ENCODE measurements at regions not wholly inside any gene's neighbourhood (a gene's known extent, or its start where the extent isn't known, plus 50 kb on each side); places are given as distances from the start of the nearest gene placed in this dataset.
"Not testable (repeated sequence)": the region's sequence is repeated elsewhere in the genome, so short reads cannot be mapped to it uniquely, and the experiment has no call there.

GRCh38 chr21:9811223-9812004 is 710.0 kb upstream of the TPTE start:
- H3K27ac Mint-ChIP-seq; ATAC-seq (ENCODE audit: poor library complexity); H3K9me3 Mint-ChIP-seq; H3K27me3 Mint-ChIP-seq; H3K4me1 Mint-ChIP-seq (ENCODE audit: low read depth); H3K4me3 ChIP-seq (ENCODE audit: low read length); DNase-seq; CTCF ChIA-PET; H3K36me3 ChIP-seq (ENCODE audit: insufficient read depth, low read length); intact Hi-C loops (cut with DNase I, micrococcal nuclease); H3K9me3 ChIP-seq (ENCODE audit: control insufficient read depth in 1 of 2, insufficient read depth in 1 of 2, low read length in 2 of 2); H3K27ac ChIP-seq (ENCODE audit: low read depth in 1 of 2, low read length in 2 of 2); H3K36me3 Mint-ChIP-seq (ENCODE audit: low read depth); POLR2A ChIA-PET; H3K4me1 ChIP-seq (ENCODE audit: insufficient read depth, low read length); H3K4me3 Mint-ChIP-seq; H3K27me3 ChIP-seq (ENCODE audit: control insufficient read depth in 1 of 2, insufficient read depth in 2 of 2, low read length in 2 of 2): not testable (repeated sequence)

GRCh38 chr21:9812507-9812906 is 708.9 kb upstream of the TPTE start:
- H3K4me1 ChIP-seq (ENCODE audit: insufficient read depth, low read length); H3K4me3 ChIP-seq (ENCODE audit: low read length); H3K36me3 ChIP-seq (ENCODE audit: insufficient read depth, low read length); H3K27ac Mint-ChIP-seq; H3K36me3 Mint-ChIP-seq (ENCODE audit: low read depth); intact Hi-C loops (cut with DNase I, micrococcal nuclease); H3K9me3 Mint-ChIP-seq; H3K4me3 Mint-ChIP-seq; H3K4me1 Mint-ChIP-seq (ENCODE audit: low read depth); H3K27ac ChIP-seq (ENCODE audit: low read depth in 1 of 2, low read length in 2 of 2); H3K27me3 Mint-ChIP-seq; H3K9me3 ChIP-seq (ENCODE audit: control insufficient read depth in 1 of 2, insufficient read depth in 1 of 2, low read length in 2 of 2); DNase-seq; H3K27me3 ChIP-seq (ENCODE audit: control insufficient read depth in 1 of 2, insufficient read depth in 2 of 2, low read length in 2 of 2); CTCF ChIA-PET; POLR2A ChIA-PET; ATAC-seq (ENCODE audit: poor library complexity): not testable (repeated sequence)

GRCh38 chr21:9813894-9814814 is 707.2 kb upstream of the TPTE start:
- H3K4me3 ChIP-seq (ENCODE audit: low read length); H3K27ac Mint-ChIP-seq; H3K4me3 Mint-ChIP-seq; DNase-seq; H3K4me1 Mint-ChIP-seq (ENCODE audit: low read depth); H3K36me3 Mint-ChIP-seq (ENCODE audit: low read depth); H3K27me3 Mint-ChIP-seq; H3K27me3 ChIP-seq (ENCODE audit: control insufficient read depth in 1 of 2, insufficient read depth in 2 of 2, low read length in 2 of 2); H3K4me1 ChIP-seq (ENCODE audit: insufficient read depth, low read length); POLR2A ChIA-PET; CTCF ChIA-PET; intact Hi-C loops (cut with DNase I, micrococcal nuclease); H3K9me3 ChIP-seq (ENCODE audit: control insufficient read depth in 1 of 2, insufficient read depth in 1 of 2, low read length in 2 of 2); H3K27ac ChIP-seq (ENCODE audit: low read depth in 1 of 2, low read length in 2 of 2); ATAC-seq (ENCODE audit: poor library complexity); H3K36me3 ChIP-seq (ENCODE audit: insufficient read depth, low read length); H3K9me3 Mint-ChIP-seq: not testable (repeated sequence)

- H3K36me3 Mint-ChIP-seq (ENCODE audit: low read depth); H3K27ac Mint-ChIP-seq; H3K27ac ChIP-seq (ENCODE audit: low read depth in 1 of 2, low read length in 2 of 2); H3K27me3 Mint-ChIP-seq; H3K4me3 Mint-ChIP-seq; DNase-seq; H3K27me3 ChIP-seq (ENCODE audit: control insufficient read depth in 1 of 2, insufficient read depth in 2 of 2, low read length in 2 of 2); POLR2A ChIA-PET; intact Hi-C loops (cut with DNase I, micrococcal nuclease); CTCF ChIA-PET; H3K4me3 ChIP-seq (ENCODE audit: low read length); H3K4me1 Mint-ChIP-seq (ENCODE audit: low read depth); H3K9me3 ChIP-seq (ENCODE audit: control insufficient read depth in 1 of 2, insufficient read depth in 1 of 2, low read length in 2 of 2); ATAC-seq (ENCODE audit: poor library complexity); H3K9me3 Mint-ChIP-seq; H3K4me1 ChIP-seq (ENCODE audit: insufficient read depth, low read length); H3K36me3 ChIP-seq (ENCODE audit: insufficient read depth, low read length): not testable (repeated sequence)
Observed at GRCh38 chr21:9815181-9815789, 706.1 kb upstream of the TPTE start.

- H3K4me3 Mint-ChIP-seq; H3K9me3 ChIP-seq (ENCODE audit: control insufficient read depth in 1 of 2, insufficient read depth in 1 of 2, low read length in 2 of 2); H3K27ac Mint-ChIP-seq; H3K27ac ChIP-seq (ENCODE audit: low read depth in 1 of 2, low read length in 2 of 2); CTCF ChIA-PET; POLR2A ChIA-PET; H3K27me3 ChIP-seq (ENCODE audit: control insufficient read depth in 1 of 2, insufficient read depth in 2 of 2, low read length in 2 of 2); intact Hi-C loops (cut with DNase I, micrococcal nuclease); H3K36me3 Mint-ChIP-seq (ENCODE audit: low read depth); H3K36me3 ChIP-seq (ENCODE audit: insufficient read depth, low read length); H3K4me3 ChIP-seq (ENCODE audit: low read length); H3K4me1 Mint-ChIP-seq (ENCODE audit: low read depth); H3K4me1 ChIP-seq (ENCODE audit: insufficient read depth, low read length); H3K27me3 Mint-ChIP-seq; H3K9me3 Mint-ChIP-seq; DNase-seq; ATAC-seq (ENCODE audit: poor library complexity): not testable (repeated sequence)
Observed at GRCh38 chr21:9816734-9817334, 704.5 kb upstream of the TPTE start.

GRCh38 chr21:9817841-9818441 is 703.4 kb upstream of the TPTE start:
- CTCF ChIA-PET; H3K9me3 Mint-ChIP-seq; POLR2A ChIA-PET; H3K27me3 Mint-ChIP-seq; H3K36me3 Mint-ChIP-seq (ENCODE audit: low read depth); intact Hi-C loops (cut with DNase I, micrococcal nuclease); H3K27ac ChIP-seq (ENCODE audit: low read depth in 1 of 2, low read length in 2 of 2); H3K4me1 ChIP-seq (ENCODE audit: insufficient read depth, low read length); DNase-seq; H3K27ac Mint-ChIP-seq; H3K9me3 ChIP-seq (ENCODE audit: control insufficient read depth in 1 of 2, insufficient read depth in 1 of 2, low read length in 2 of 2); H3K4me3 Mint-ChIP-seq; H3K4me1 Mint-ChIP-seq (ENCODE audit: low read depth); H3K36me3 ChIP-seq (ENCODE audit: insufficient read depth, low read length); H3K4me3 ChIP-seq (ENCODE audit: low read length); ATAC-seq (ENCODE audit: poor library complexity); H3K27me3 ChIP-seq (ENCODE audit: control insufficient read depth in 1 of 2, insufficient read depth in 2 of 2, low read length in 2 of 2): not testable (repeated sequence)
